ENCODE measurements at regions not wholly inside any gene's neighbourhood (a gene's known extent, or its start where the extent isn't known, plus 50 kb on each side); places are given as distances from the start of the nearest gene placed in this dataset.
"Not testable (repeated sequence)": the region's sequence is repeated elsewhere in the genome, so short reads cannot be mapped to it uniquely, and the experiment has no call there.

- DNase-seq: no peak
These were observed 394.5 kb downstream of the RERGL start for GRCh38 chr12:17695495-17695894.

- DNase-seq: no peak
These were observed 398.6 kb downstream of the RERGL start for GRCh38 chr12:17691369-17691768.

- no peak for DNase-seq
These were observed 409.8 kb downstream of the RERGL start for GRCh38 chr12:17680220-17680619.

- DNase-seq: no peak
These were observed 423.2 kb downstream of the RERGL start for GRCh38 chr12:17666641-17667324.

- DNase-seq: no peak
These were observed 424.2 kb downstream of the RERGL start for GRCh38 chr12:17665839-17666238.

GRCh38 chr12:17661250-17661649 lies 428.7 kb downstream of the RERGL start:
- DNase-seq: no peak

GRCh38 chr12:17652436-17652835 lies 437.6 kb downstream of the RERGL start:
- DNase-seq: no peak

GRCh38 chr12:17642340-17642650 lies 447.7 kb downstream of the RERGL start:
- no peak for DNase-seq

- DNase-seq: no peak
These were observed 449.4 kb downstream of the RERGL start for GRCh38 chr12:17640615-17641014.

GRCh38 chr12:17618831-17619230 lies 471.2 kb downstream of the RERGL start:
- no peak for DNase-seq

GRCh38 chr12:17609701-17610100 lies 480.3 kb downstream of the RERGL start:
- no peak for DNase-seq

GRCh38 chr12:17609153-17609552 lies 480.8 kb downstream of the RERGL start:
- no peak for DNase-seq

- no peak for DNase-seq
These were observed 494.9 kb downstream of the RERGL start for GRCh38 chr12:17595111-17595510.

GRCh38 chr12:17593715-17594406 lies 496.1 kb downstream of the RERGL start:
- no peak for DNase-seq

- no peak for DNase-seq
These were observed 497.5 kb downstream of the RERGL start for GRCh38 chr12:17592472-17592871.

- DNase-seq: no peak
These were observed 498.9 kb downstream of the RERGL start for GRCh38 chr12:17591005-17591681.

- DNase-seq: no peak
These were observed 501.0 kb downstream of the RERGL start for GRCh38 chr12:17588968-17589367.

GRCh38 chr12:17579205-17580026 lies 510.6 kb downstream of the RERGL start:
- DNase-seq: no peak

GRCh38 chr12:17577405-17577804 lies 512.6 kb downstream of the RERGL start:
- no peak for DNase-seq

- DNase-seq: no peak
These were observed 517.7 kb downstream of the RERGL start for GRCh38 chr12:17572250-17572649.

GRCh38 chr12:17571047-17571446 lies 518.9 kb downstream of the RERGL start:
- DNase-seq: no peak

GRCh38 chr12:17564630-17565029 lies 525.4 kb downstream of the RERGL start:
- DNase-seq: not testable (repeated sequence)

- DNase-seq: no peak
These were observed 540.0 kb downstream of the RERGL start for GRCh38 chr12:17550011-17550410.
